HEK293 (cell line): ENCODE measurements at regions not wholly inside any gene's neighbourhood (a gene's known extent, or its start where the extent isn't known, plus 50 kb on each side); places are given as distances from the start of the nearest gene placed in this dataset.

Source experiments
- CTCF ChIA-PET: fragments of 350-600 bp; formaldehyde crosslinking; extraction: SDS; loops from one replicate; lab custom pipeline; 2021; ENCODE audit warnings: antibody characterized with exemption; lab: Yijun Ruan, JAX
- POLR2A ChIA-PET: fragments of 300-600 bp; formaldehyde crosslinking; extraction: SDS; loops from one replicate; lab custom pipeline; 2020; ENCODE audit warnings: antibody characterized with exemption, inconsistent platforms; lab: Yijun Ruan, JAX
- H3K27ac ChIP-seq: fragments of 200-500 bp; sonication (Bioruptor generic); 2 replicates; pipeline ENCODE4 v1.5.1; 2014; ENCODE audit warnings: low read depth, low read length, control low read depth, inconsistent platforms; ENCODE audit errors: extremely low read depth
- H3K36me3 ChIP-seq, 2 experiments: fragments of 200-500 bp in 1 of 2; sonication (Bioruptor generic) in 1 of 2; 1 replicate in 1 of 2; 2 replicates in 1 of 2; pipeline ENCODE4 v1.5.1; 2014 to 2017; ENCODE audit warnings: inconsistent platforms in 2 of 2, low read length in 2 of 2; ENCODE audit not compliant: control insufficient read depth in 2 of 2, insufficient read depth in 1 of 2
- H3K4me1 ChIP-seq: fragments of 200-500 bp; sonication (Bioruptor generic); 2 replicates; pipeline ENCODE4 v1.5.1; 2014; ENCODE audit warnings: mild to moderate bottlenecking, low read length, inconsistent platforms; ENCODE audit not compliant: control insufficient read depth, insufficient read depth
- H3K4me3 ChIP-seq: 2 replicates; pipeline ENCODE4 v1.5.1; 2011; ENCODE audit warnings: low read depth, mild to moderate bottlenecking, control low read depth, low read length, moderate library complexity
- H3K9me3 ChIP-seq: fragments of 200-500 bp; sonication (Bioruptor generic); 2 replicates; pipeline ENCODE4 v1.5.1; 2014; ENCODE audit warnings: low read depth, low read length, inconsistent platforms; ENCODE audit not compliant: control insufficient read depth, insufficient read depth
- GFI1B ChIP-seq: fragments of 450-650 bp; formaldehyde crosslinking; IDR thresholded peaks from 2 replicates; pipeline ENCODE4 v1.5.1; 2016; ENCODE audit warnings: missing biosample characterization, missing genetic modification characterization
- HOXC10 ChIP-seq: sonication (generic); formaldehyde crosslinking; IDR thresholded peaks from 2 replicates; pipeline ENCODE4 v1.8.1; 2023; ENCODE audit warnings: mild to moderate bottlenecking, missing genetic modification reagents
- HOXD13 ChIP-seq: sonication (generic); formaldehyde crosslinking; IDR thresholded peaks from 2 replicates; pipeline ENCODE4 v1.8.0; 2022; ENCODE audit warnings: missing genetic modification reagents, borderline replicate concordance
- PRDM10 ChIP-seq: fragments of 450-650 bp; formaldehyde crosslinking; IDR thresholded peaks from 2 replicates; pipeline ENCODE4 v1.5.1; 2016; ENCODE audit warnings: missing biosample characterization, missing genetic modification characterization
- SCRT1 ChIP-seq: fragments of 450-650 bp; formaldehyde crosslinking; IDR thresholded peaks from 2 replicates; pipeline ENCODE4 v1.5.1; 2016; ENCODE audit warnings: missing biosample characterization, missing genetic modification characterization, borderline replicate concordance
- TCF7L2 ChIP-seq: IDR thresholded peaks from 2 replicates; pipeline ENCODE4 v1.6.1; 2011; ENCODE audit warnings: low read depth, mild to moderate bottlenecking, inconsistent platforms, low read length, moderate library complexity, borderline replicate concordance
- ZNF114 ChIP-seq: fragments of 450-650 bp; formaldehyde crosslinking; IDR thresholded peaks from 2 replicates; pipeline ENCODE4 v1.5.0; 2017; ENCODE audit warnings: missing biosample characterization, missing genetic modification characterization
- ZNF132 ChIP-seq: fragments of 450-650 bp; formaldehyde crosslinking; IDR thresholded peaks from 2 replicates; pipeline ENCODE4 v1.5.1; 2017; ENCODE audit warnings: missing biosample characterization, missing genetic modification characterization, borderline replicate concordance
- ZNF24 ChIP-seq: fragments of 450-650 bp; formaldehyde crosslinking; IDR thresholded peaks from 2 replicates; pipeline ENCODE4 v1.5.1; 2016; ENCODE audit warnings: missing biosample characterization, missing genetic modification characterization
- ZNF366 ChIP-seq: fragments of 450-650 bp; formaldehyde crosslinking; conservative IDR thresholded peaks from 2 replicates; pipeline ENCODE4 v1.5.1; 2016; ENCODE audit warnings: missing biosample characterization, missing genetic modification characterization
- ZNF404 ChIP-seq: fragments of 450-650 bp; formaldehyde crosslinking; IDR thresholded peaks from 2 replicates; pipeline ENCODE4 v1.5.1; 2017; ENCODE audit warnings: missing biosample characterization, missing genetic modification characterization
- ZNF514 ChIP-seq: fragments of 450-650 bp; formaldehyde crosslinking; IDR thresholded peaks from 2 replicates; pipeline ENCODE4 v1.5.1; 2016; ENCODE audit warnings: missing biosample characterization, missing genetic modification characterization
- ZNF518A ChIP-seq: fragments of 450-650 bp; formaldehyde crosslinking; conservative IDR thresholded peaks from 2 replicates; pipeline ENCODE4 v1.5.1; 2016; ENCODE audit warnings: low read depth, missing biosample characterization, missing genetic modification characterization
- ZNF530 ChIP-seq: fragments of 450-650 bp; formaldehyde crosslinking; IDR thresholded peaks from 2 replicates; pipeline ENCODE4 v1.5.1; 2016; ENCODE audit warnings: low read depth, missing biosample characterization, missing genetic modification characterization
- ZNF548 ChIP-seq: fragments of 450-650 bp; formaldehyde crosslinking; IDR thresholded peaks from 2 replicates; pipeline ENCODE4 v1.5.1; 2016; ENCODE audit warnings: missing biosample characterization, missing genetic modification characterization
- ZNF658 ChIP-seq: fragments of 450-650 bp; formaldehyde crosslinking; IDR thresholded peaks from 2 replicates; pipeline ENCODE4; 2016; ENCODE audit warnings: missing biosample characterization, missing genetic modification characterization
- ZNF785 ChIP-seq: fragments of 450-650 bp; formaldehyde crosslinking; IDR thresholded peaks from 2 replicates; pipeline ENCODE4 v1.5.1; 2016; ENCODE audit warnings: missing biosample characterization, missing genetic modification characterization
- ZNF792 ChIP-seq: fragments of 450-650 bp; formaldehyde crosslinking; IDR thresholded peaks from 2 replicates; pipeline ENCODE4 v1.5.1; 2016; ENCODE audit warnings: missing biosample characterization, missing genetic modification characterization
- TF ChIP-seq, protein P1 (sequence below): fragments of 450-650 bp; formaldehyde crosslinking; IDR thresholded peaks from 2 replicates; pipeline ENCODE4 v1.5.1; 2016; ENCODE audit warnings: missing biosample characterization, missing genetic modification characterization
- TF ChIP-seq, protein P2 (sequence below): fragments of 450-650 bp; formaldehyde crosslinking; IDR thresholded peaks from 2 replicates; pipeline ENCODE4 v1.5.1; 2016; ENCODE audit warnings: missing biosample characterization, missing genetic modification characterization

- H3K36me3 ChIP-seq, result no peaks in the 10 kb centered on the region
- no peak overlapping the region for H3K4me3 ChIP-seq
- ChIA-PET CTCF (no interaction called here), POLR2A (no interaction called here)
- H3K9me3 ChIP-seq, result no peaks in the 10 kb centered on the region
- H3K27ac ChIP-seq, result no peak overlapping the region
- no peaks in the 10 kb centered on the region for H3K4me1 ChIP-seq
- no peak for TF ChIP-seq ZNF114 (tag by site-specific recombination)
- no peak for TF ChIP-seq SCRT1 (tag by site-specific recombination)
- TF ChIP-seq ZNF548 (tag by site-specific recombination), result no peak
- no peak for TF ChIP-seq HOXD13 (CRISPR knock-in tag)
- no peak for TF ChIP-seq HOXC10 (CRISPR knock-in tag)
- TF ChIP-seq, protein P1, sequence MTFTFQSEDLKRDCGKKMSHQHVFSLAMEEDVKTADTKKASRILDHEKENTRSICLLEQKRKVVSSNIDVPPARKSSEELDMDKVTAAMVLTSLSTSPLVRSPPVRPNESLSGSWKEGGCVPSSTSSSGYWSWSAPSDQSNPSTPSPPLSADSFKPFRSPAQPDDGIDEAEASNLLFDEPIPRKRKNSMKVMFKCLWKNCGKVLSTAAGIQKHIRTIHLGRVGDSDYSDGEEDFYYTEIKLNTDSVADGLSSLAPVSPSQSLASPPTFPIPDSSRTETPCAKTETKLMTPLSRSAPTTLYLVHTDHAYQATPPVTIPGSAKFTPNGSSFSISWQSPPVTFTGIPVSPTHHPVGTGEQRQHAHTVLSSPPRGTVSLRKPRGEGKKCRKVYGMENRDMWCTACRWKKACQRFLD, result no peak
- TF ChIP-seq ZNF514 (tag by site-specific recombination), result no peak
- no peak for TF ChIP-seq ZNF792 (tag by site-specific recombination)
- no peak for TF ChIP-seq ZNF366 (tag by site-specific recombination)
- TF ChIP-seq GFI1B (tag by site-specific recombination), result no peak
- no peak for TF ChIP-seq ZNF518A
- TF ChIP-seq ZNF658, result no peak
- TF ChIP-seq ZNF530 (tag by site-specific recombination), result no peak
- no peak for TF ChIP-seq ZNF785
- no peak for TF ChIP-seq ZNF404 (tag by site-specific recombination)
- no peak for TF ChIP-seq PRDM10 (tag by site-specific recombination)
- no peak for TF ChIP-seq TCF7L2
- TF ChIP-seq ZNF132 (tag by site-specific recombination), result no peak
- TF ChIP-seq, protein P2, sequence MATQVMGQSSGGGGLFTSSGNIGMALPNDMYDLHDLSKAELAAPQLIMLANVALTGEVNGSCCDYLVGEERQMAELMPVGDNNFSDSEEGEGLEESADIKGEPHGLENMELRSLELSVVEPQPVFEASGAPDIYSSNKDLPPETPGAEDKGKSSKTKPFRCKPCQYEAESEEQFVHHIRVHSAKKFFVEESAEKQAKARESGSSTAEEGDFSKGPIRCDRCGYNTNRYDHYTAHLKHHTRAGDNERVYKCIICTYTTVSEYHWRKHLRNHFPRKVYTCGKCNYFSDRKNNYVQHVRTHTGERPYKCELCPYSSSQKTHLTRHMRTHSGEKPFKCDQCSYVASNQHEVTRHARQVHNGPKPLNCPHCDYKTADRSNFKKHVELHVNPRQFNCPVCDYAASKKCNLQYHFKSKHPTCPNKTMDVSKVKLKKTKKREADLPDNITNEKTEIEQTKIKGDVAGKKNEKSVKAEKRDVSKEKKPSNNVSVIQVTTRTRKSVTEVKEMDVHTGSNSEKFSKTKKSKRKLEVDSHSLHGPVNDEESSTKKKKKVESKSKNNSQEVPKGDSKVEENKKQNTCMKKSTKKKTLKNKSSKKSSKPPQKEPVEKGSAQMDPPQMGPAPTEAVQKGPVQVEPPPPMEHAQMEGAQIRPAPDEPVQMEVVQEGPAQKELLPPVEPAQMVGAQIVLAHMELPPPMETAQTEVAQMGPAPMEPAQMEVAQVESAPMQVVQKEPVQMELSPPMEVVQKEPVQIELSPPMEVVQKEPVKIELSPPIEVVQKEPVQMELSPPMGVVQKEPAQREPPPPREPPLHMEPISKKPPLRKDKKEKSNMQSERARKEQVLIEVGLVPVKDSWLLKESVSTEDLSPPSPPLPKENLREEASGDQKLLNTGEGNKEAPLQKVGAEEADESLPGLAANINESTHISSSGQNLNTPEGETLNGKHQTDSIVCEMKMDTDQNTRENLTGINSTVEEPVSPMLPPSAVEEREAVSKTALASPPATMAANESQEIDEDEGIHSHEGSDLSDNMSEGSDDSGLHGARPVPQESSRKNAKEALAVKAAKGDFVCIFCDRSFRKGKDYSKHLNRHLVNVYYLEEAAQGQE (tag by site-specific recombination), result no peak
- TF ChIP-seq ZNF24, result no peak
- TF ChIP-seq, all 188 proteins: peak for 0
Observed at GRCh38 chr16:65934443-65934842, 432.0 kb upstream of the CDH5 start.
